GM03348 (cell line): ENCODE measurements at regions not wholly inside any gene's neighbourhood (a gene's known extent, or its start where the extent isn't known, plus 50 kb on each side); places are given as distances from the start of the nearest gene placed in this dataset.
A peak's percentile ranks its signal among the peaks of the same experiment; 100 is the strongest.
"Not testable (repeated sequence)": the region's sequence is repeated elsewhere in the genome, so short reads cannot be mapped to it uniquely, and the experiment has no call there.

Source experiments
- DNase-seq: peaks from one replicate; pipeline ENCODE4 v3.0.0; 2012; ENCODE audit warnings: low spot score

DNA sequence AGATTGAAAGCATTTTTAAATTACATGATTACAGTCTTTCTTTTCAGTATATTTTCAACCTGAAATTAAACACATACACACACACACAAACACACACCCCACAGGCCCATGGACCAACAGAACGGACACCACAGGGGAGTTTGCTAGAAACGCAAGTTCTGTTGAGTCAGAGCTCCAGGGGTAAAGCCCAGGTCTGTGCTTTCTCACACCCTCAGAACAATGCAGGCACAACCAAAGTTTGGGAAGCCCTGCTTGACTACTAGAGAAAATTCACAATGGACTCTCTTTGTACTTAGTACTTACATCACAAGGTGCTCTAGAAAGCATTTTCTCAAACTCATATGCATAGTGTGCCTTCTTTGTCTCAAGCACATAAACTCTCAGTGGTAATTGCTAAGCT is 704.0 kb upstream of the IGFBP3 start:
- DNase-seq = no peak

DNA sequence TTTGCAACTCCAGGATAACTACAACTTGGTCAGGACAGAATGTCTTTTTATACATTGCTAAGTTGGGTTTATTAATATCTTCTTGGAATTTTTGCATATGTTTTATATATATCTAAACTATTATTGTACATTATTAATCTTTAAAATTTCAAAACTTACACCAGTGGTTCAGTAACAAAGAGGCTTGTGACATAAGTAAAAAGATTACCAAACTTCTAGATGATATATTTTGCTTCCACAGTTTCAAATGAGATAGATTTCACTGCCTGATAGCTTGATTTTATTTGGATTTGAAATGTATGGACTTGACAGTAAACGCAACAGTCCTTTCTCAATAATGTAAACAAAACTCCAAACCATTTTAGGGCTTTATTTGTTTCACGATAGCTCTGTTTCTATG is 701.2 kb upstream of the IGFBP3 start:
- no peak for DNase-seq

DNA sequence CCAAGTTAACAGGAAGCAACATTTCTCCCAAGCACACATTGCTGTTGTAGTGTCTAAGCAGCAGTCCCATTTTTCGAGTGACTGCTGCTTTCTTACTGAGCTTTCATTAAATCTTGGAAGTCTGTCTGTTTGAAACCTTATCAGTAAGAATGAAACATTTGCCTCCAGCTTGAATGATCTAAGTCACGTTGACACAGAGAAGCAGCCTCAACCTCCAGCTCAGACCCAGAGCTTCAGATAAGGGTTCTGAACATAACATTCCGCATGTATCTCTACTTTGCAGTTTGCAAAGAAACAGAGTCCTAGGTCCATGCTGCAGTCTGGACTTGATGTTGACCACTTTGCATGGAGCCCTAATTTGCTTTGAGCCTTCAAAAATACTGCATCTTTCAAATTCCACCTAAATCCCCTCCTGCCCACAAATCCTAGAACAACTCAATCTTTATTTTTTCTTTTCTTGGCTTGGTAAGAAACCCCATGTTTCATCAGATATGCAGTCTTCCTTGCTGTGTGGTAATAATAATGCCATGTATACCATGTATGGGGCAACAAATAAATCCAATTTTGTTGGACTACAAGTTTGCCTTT is 698.7 kb upstream of the IGFBP3 start:
- DNase-seq = no peak

DNA sequence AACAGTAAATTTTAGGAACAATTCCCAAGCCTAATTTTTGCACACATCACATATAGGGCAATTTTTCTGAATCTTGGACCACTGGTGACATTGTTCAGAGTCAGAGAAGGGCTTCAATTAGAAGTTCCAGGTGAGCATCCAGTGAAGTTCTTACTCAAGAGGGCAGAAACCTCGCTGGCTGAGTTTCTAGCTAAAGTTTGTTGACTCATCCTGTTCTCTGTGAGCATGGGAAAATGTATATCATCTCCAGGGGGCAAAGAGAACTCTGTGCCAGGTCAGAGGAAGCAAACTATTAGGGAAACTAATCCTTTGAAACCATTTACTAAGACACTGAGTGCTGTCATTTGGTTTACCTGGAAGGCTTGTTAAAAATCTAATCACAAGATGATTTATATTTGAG is 695.6 kb upstream of the IGFBP3 start:
- DNase-seq = no peak

DNA sequence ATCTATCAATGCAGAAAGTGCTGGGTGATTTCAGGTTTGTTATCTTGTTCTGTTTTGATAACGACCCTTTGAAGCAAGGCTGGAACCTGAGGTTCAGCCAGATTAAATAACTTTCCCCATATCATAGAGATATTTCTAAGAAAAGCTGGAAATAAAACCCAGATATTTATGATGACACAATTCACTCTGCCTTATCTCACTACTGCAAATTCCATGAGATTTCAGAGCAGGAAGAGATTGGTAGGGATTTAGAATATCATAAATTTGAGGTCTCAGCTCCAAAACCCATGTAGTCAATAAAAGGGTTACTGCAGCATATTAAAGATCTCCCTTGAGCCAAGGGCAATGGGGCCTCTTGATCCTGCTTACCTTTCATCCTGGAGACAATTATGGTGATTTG is 692.5 kb upstream of the IGFBP3 start:
- no peak for DNase-seq

DNA sequence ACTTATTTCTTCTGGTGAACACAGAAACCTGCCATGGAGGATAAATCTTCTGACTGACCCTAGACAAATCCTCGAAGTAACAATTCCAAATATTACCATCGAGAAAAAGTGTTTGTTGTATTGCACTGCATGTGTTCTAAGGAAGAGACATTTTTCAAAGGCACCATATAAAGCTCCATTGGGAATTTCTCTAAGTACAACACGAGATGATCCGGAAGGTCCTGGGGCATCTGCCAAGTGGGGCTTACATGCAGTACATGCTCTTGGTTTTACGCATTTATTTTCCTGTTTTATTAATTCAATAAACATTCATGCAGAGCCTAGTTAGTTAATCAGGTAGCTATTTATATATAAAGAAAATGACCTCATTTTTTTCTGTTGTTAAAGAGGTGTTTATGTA is 692.0 kb upstream of the IGFBP3 start:
- DNase-seq = no peak

DNA sequence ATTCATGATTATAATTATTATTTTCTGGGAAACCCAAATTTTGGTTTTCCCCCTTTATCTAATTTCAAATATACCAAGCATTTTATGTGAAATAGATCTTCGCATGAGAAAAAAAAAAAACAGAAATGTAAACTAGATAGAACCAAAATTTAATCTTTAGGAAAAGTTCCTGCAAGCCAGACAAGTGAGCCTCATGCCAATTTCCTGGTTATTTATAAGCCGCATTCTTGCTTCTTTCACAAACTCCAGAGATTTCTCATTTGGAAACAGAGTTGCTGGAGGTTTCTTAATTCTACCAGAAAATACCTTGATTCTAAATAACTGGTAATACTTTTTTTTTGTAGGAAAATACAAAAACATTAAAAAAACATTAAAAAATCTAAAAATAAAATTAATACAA is 690.4 kb upstream of the IGFBP3 start:
- DNase-seq = no peak

DNA sequence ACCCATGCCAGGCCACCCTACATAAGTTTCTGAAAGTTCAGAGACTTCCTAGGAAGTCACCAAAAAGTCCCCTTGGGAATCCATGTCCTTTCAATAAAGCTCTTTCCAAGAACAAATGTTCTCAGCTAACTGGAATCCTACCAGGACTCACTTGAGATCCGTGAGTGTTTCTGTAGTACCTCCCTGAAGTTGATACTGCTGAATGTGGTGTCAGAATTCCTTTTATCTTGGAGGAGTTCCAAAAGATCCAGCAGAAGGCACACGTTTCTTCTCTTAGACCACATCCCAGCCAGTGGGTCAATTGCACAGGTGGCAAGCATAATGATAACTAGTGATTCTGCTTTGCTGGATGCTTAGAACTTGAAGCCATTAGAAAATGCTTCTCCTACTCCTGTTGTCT is 689.7 kb upstream of the IGFBP3 start:
- DNase-seq = no peak

DNA sequence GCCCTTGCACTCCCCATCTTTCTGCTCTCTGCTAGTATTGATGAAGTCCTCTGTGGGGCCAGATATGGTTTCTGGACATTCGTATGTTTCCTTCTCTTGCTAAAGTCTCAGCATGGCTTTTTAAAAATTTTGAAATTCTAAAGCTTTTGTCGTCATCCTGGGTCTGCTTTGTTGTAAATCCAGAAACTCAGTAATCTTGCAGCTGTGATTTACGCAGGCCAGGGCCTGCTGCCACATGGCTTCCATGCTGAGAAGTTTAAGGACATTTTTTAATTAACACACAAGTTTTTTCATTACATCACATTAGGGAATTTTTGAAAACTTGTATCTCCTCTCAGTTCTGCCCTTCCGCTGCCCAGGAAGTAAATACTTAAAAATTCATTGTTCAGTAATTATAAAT is 686.1 kb upstream of the IGFBP3 start:
- DNase-seq = no peak

DNA sequence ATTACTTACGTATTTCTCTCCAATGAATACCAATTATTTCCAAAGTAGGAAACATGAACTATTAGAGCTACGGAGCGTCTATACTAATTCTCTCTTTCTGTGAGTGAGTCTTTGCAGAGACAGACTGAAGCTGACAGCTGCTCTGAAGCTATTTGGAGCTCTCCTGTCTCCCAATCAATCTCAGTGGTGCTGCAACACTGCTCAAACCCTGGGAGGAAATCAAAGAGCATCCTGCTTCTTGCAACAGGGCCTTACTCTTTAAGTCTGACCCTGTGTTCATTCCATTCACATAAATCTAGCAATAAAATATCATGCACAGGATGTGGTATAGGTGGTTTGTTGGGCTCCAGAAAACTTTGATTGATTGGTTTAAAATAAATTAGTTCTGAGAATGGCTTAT is 685.7 kb upstream of the IGFBP3 start:
- DNase-seq = no peak

DNA sequence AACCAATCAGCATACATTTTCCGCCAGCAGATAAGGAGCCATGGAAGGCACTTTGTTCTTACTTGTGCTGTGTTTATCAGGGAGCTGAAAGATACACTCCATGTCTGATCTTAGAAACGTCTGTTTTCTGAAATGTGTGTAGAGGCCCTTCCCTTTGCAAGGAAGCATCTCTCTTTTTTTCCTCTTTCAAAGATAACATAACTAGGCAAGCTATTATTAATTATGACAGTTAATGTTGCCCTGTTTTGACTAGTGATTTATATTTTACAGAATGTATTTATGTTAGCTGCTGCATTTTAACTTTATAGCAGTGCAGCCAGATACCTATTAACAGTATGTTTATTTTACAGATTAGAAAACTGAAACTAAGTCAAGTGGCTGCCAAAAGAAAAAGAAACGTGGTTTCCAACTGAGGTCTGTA is 683.2 kb upstream of the IGFBP3 start:
- DNase-seq = no peak

DNA sequence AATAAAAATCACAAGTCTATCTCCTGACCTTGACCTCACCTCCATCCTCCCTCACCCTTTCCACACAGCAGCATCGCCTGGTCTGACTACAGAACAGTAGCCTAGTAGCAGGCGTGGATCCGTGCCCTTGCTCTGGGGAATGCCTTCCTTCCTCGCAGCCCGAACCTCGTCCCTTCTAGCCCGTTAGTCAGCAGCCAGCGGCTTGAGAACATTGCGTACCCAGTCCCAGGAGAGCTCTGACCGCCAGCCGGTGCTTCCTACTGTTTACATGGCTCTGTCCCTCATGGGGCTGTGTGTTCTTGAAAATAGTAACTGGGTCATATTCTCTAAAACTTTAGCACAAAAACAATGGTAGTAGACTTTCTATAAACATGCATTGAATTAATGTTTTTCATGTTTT is 682.7 kb upstream of the IGFBP3 start:
- DNase-seq = no peak

DNA sequence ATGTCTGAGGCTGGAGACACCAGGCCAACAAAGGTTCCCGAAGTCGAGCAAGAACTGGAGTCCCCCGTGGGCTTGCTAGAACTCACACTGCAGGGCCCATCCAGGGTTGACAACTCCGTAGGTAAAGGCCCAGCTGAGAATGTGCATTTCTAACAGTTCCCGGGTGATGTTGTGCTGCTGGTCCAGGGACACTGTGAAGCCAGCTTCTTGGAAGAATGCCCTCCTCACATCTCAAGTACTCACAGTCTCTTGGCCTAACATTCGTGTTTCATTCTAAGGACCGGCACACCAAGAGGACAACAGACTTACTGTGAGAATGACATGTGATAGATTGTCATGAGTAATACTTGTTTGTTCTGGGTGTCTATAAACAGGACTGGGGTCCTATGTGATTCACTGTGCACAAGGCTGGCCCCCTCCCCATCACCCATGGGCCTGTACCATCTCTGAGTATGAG is 682.3 kb upstream of the IGFBP3 start:
- no peak for DNase-seq

DNA sequence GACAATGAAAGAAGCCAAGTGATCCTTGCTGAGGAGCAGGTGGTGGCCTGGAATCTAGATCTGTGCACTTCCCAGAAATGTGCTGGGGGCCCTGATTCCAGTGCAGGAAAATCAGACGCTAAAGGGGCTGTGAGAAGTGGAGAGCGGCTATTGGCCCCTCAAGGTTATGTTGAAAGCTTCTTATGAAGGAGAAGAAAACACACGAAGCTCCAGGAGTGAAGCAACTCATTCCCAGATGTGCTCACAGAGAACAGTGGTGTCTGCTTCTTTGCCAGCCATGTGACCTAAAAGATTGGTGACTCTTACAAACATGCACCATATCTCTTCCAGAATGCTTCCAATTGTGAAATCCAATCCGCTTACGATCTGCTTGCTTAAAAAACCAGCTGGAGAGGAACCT is 679.3 kb upstream of the IGFBP3 start:
- peak; percentile 46 for DNase-seq

DNA sequence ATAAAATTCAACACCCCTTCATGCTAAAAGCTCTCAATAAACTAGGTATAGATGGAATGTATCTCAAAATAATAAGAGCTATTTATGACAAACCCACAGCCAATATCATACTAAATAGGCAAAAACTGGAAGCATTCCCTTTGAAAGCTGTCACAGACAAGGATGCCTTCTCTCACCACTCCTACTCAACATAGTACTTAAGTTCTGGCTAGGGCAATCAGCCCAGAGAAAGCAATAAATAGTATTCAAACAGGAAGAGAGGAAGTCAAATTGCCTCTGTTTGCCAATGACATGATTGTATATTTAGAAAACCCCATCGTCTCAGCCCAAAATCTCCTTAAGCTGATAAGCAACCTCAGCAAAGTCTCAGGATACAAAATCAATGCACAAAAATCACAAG is 673.8 kb upstream of the IGFBP3 start:
- not testable (repeated sequence) for DNase-seq

DNA sequence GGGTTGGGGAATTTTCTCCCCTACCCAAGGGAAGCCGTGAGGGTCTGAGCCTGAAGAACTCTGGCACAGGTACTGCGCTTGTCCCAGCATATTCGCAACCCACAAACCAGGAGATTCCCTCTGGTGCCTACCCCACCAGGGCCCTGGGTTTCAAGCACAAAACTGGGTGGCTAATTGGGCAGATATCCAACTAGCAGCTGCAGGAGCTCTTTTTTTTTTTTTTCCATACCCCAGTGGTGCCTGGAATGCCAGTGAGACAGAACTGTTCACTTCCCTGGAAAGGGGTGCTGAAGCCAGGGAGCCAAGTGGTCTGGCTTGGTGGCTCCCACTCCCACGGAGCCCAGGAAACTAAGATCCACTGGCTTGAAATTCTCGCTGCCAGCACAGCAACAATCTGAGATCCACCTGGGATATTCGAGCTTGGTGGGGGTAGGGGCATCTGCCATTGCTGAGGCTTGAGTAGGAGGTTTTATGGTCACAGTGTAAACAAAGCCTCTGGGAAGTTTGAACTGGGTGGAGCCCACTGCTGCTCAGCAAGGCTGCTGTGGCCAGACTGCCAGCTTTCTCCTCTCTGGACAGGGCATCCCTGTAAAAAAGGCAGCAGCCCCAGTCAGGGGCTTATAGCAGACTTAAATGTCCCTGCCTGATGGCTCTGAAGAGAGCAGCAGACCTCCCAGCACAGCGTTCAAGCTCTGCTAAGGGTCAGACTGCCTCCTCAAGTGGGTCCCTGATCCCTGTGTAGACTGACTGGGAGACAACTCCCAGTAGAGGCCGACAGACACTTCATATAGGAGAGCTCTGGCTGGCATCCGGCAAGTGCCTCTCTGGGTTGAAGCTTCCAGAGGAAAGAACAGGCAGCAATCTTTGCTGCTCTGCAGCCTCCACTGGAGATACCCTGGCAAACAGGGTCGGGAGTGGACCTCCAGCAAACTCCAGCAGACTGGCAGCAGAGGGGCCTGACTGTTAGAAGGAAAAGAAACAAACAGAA is 670.1 kb upstream of the IGFBP3 start:
- DNase-seq = not testable (repeated sequence)

DNA sequence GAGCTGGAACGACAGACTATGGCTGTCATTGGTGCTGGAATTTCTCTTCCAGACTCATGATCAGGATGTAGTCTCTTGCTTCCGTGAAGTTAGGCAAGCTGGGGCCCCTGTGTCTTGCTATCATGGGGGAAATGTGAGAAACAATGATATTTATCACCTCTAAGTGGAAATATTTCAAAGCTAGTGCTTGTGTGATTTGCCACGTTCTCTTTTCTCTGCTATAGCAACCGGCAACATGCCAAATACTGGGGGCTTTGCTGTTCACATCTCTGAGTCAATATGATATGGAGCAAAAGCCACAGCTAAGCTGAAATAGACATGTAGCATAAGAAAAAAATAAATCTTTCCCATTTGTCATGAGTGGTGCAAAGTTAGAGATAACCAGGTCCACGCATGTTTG is 668.2 kb upstream of the IGFBP3 start:
- no peak for DNase-seq

DNA sequence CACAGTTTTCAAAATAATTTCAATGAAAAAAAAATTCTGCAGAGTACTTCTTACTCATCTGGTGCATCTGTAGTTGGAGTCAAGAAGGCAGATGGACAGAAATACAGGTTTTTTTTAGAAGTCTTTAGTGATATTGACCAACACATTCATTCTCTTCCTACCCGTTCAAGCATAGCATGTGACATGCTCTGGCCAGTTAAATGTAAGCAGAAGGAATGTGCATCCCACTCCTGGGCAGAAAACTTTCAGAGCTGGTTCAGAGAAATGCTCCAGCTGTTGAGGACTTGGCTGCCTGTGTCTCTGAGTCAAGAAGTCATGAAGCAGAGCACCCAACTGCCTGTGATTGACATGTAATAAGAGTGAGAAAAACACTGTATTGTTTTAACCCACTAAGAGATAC is 665.3 kb upstream of the IGFBP3 start:
- DNase-seq = peak; percentile 29

DNA sequence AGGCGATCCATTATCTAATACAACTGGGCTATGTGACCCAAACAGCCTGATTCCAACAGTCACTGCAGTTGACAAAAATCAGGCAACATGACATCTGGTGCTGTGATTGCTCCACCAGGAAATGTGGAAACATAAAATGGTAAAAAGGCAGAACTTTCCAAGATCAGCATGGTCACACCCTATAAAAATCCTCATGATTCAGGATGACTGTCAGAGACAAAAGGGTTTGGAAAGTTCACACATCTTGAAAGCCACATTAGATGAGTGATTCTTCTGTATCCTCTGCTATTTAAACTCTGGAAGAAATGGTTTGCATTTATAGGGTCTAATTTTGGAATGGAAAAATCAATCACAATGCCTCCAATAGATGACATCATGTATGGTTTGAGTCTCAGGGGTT is 662.6 kb upstream of the IGFBP3 start:
- DNase-seq = peak; percentile 59

DNA sequence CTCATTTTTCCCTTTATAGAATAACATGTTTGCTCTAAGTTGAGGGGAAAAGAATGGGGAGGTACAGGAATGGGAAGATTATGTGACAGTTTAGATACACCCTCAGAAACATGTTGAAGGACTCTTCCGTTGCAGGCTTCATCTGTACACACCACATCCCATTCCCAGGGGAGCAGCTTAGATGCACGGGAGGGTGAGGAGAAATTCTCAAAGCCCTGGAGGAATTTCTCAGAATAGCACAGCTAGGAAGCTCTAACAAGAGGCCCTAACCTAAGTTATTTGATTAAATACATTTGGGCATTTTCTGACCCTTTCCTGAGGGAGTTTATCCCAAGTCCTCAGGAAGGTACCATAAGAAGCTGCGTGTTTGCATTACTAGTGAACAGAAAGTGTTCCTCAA is 660.2 kb upstream of the IGFBP3 start:
- DNase-seq = no peak

DNA sequence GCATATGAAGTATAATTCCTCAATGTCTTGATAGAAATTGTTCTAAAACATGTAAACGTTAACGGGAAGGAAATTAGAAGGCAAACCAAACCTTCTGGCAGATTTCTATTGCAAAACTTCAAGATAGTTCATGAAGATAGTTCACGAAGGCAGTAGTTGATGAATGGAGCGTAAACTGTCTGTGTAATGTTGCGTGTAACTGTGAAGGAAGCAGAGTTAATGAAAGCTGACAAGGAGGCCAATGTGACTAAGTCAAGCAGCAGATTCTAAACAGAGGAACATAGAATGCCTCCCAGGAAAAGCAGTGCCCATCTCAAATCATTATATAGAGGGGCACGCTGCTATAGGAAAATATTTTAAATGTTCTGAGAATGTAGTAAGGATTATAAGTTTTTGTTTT is 659.7 kb upstream of the IGFBP3 start:
- no peak for DNase-seq

DNA sequence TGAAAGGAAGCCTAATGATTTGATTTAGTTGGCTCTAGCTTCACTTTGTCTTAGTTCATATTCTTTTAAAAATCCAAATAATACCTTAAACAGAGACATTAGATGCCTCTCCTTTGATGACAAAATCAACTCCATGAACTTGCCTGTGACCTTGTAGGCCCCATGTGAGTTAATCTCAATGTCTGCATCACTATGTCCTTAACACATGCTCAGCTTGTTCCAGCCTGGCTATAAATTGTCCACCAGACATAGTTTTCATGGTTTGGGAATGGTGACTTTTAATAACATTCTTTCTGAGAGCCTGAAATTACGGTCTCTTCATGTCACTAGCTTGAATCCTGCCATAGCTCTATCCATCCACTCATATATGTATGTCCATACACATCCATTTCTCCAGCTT is 656.3 kb upstream of the IGFBP3 start:
- no peak for DNase-seq

DNA sequence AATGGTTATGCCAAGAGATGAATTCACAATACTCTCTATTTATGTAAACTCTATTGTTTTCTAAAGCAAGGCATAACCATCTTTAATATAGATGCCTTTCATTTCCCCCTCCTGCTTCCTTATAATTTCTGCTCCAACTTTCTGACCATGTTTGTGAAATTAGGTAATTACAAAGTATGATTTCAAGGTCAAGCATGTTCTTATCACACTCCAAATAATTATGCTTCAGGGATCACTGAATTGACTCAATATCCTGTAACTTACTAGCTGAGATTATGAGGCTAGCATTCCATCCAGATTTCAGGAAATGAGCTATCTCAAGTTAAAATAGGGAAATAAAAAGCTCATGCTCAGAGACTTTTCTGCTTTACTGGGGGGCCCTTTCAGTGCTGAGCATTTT is 655.9 kb upstream of the IGFBP3 start:
- DNase-seq = no peak

DNA sequence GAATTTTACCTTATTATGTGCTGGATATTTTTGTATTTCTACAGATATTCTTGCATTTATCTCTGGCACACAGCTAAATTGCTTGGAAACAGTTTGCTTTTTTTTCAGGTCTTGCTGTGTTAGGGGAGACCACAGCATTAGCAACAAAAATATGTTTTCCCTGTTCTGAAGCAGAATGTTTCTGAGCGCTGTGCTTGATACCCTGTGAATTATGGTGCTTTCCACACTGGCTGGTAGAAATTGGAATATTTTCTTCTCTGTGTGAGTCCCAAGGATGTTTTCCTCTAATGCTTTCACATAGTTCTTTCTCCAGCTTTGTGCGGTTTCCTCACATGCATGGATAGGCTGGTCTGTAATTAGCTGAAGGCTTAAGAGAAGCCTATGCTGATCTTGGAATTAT is 651.6 kb upstream of the IGFBP3 start:
- DNase-seq = no peak
